B cell (primary cell): ENCODE measurements at regions not wholly inside any gene's neighbourhood (a gene's known extent, or its start where the extent isn't known, plus 50 kb on each side); places are given as distances from the start of the nearest gene placed in this dataset.

Source experiments
- ATAC-seq: fragments of 200-7000 bp; cut with Tn5 transposase; one replicate; pipeline ENCODE4 v1.10.0; 2021; ENCODE audit warnings: low read depth, mild to moderate bottlenecking, moderate number of reproducible peaks, moderate library complexity
- CTCF ChIA-PET: fragments of 350-600 bp; sonication (Branson Sonifier 250); formaldehyde crosslinking; loops from one replicate; lab custom pipeline; 2021; ENCODE audit warnings: antibody characterized with exemption, inconsistent platforms; lab: Charles Lee
- POLR2A ChIA-PET: fragments of 350-600 bp; sonication (Branson Sonifier 250); formaldehyde crosslinking; loops from one replicate; lab custom pipeline; 2021; ENCODE audit warnings: antibody characterized with exemption; lab: Charles Lee
- DNase-seq: peaks from one replicate; pipeline ENCODE4 v3.0.0; 2013
- H2AFZ ChIP-seq: 2 replicates; pipeline ENCODE4 v1.6.1; 2012; ENCODE audit warnings: mild to moderate bottlenecking, low read depth, low read length; ENCODE audit not compliant: insufficient read depth, poor library complexity, severe bottlenecking
- H3K27ac ChIP-seq, 2 donors: 1 replicate in 1 of 2; 2 replicates in 1 of 2; pipeline ENCODE4 v1.5.1; 2012 to 2013; ENCODE audit warnings: low read length in 2 of 2, mild to moderate bottlenecking in 2 of 2, moderate library complexity in 1 of 2
- H3K27me3 ChIP-seq, 4 experiments: fragments of 200-600 bp in 1 of 4; sonication (generic) in 1 of 4; replicated peaks in 1 of 4; 1 replicate in 2 of 4; 2 replicates in 2 of 4; pipeline versions ENCODE4 v1.6.1 to v1.7.0; 2013 to 2016; ENCODE audit warnings: low read length in 3 of 4, mild to moderate bottlenecking in 2 of 4, mixed read lengths in 1 of 4, moderate library complexity in 1 of 4; ENCODE audit not compliant: insufficient read depth in 4 of 4, control insufficient read depth in 3 of 4; ENCODE audit errors: control extremely low read depth in 1 of 4
- H3K36me3 ChIP-seq, 2 experiments: replicated peaks in 1 of 2; 1 replicate in 1 of 2; 2 replicates in 1 of 2; pipeline versions ENCODE4 v1.6.1 to v1.7.1; 2013; ENCODE audit warnings: low read length in 1 of 2; ENCODE audit not compliant: insufficient read depth in 2 of 2, control insufficient read depth in 1 of 2; ENCODE audit errors: control extremely low read depth in 1 of 2, extremely low read depth in 1 of 2
- H3K4me1 ChIP-seq, 2 donors: fragments of 200-600 bp in 1 of 2; sonication (generic) in 1 of 2; 1 replicate in 1 of 2; 2 replicates in 1 of 2; pipeline versions ENCODE4 v1.5.1 to v1.6.1; 2013 to 2017; ENCODE audit warnings: low read length in 2 of 2; ENCODE audit not compliant: control insufficient read depth in 2 of 2, insufficient read depth in 2 of 2
- H3K4me2 ChIP-seq: replicated peaks from 2 replicates; pipeline ENCODE3; 2012; ENCODE audit warnings: mild to moderate bottlenecking, low read depth, low read length; ENCODE audit not compliant: poor library complexity, severe bottlenecking
- H3K4me3 ChIP-seq, 5 experiments: fragments of 200-600 bp in 1 of 5; sonication (generic) in 1 of 5; 1 replicate in 3 of 5; 2 replicates in 2 of 5; pipeline versions ENCODE4 v1.5.1 to v1.7.0; 2011 to 2016; ENCODE audit warnings: low read length in 4 of 5, mild to moderate bottlenecking in 4 of 5, low read depth in 2 of 5, control low read depth in 1 of 5, moderate library complexity in 1 of 5; ENCODE audit not compliant: insufficient read depth in 1 of 5; ENCODE audit errors: control extremely low read depth in 1 of 5, extremely low read depth in 1 of 5
- H3K79me2 ChIP-seq: fragments of 200-600 bp; sonication (generic); one replicate; pipeline ENCODE4 v1.6.0; 2016; ENCODE audit warnings: low read length; ENCODE audit not compliant: control insufficient read depth, insufficient read depth
- H3K9ac ChIP-seq: fragments of 200-600 bp; sonication (generic); 2 replicates; pipeline ENCODE4 v1.6.1; 2017; ENCODE audit warnings: mild to moderate bottlenecking, low read length, moderate library complexity
- H3K9me3 ChIP-seq, 3 donors: one replicate each; pipeline versions ENCODE4 v1.6.1 to v1.7.1; 2013; ENCODE audit warnings: low read length in 2 of 3; ENCODE audit not compliant: control insufficient read depth in 2 of 3, insufficient read depth in 1 of 3; ENCODE audit errors: control extremely low read depth in 1 of 3
- H4K20me1 ChIP-seq: 2 replicates; pipeline ENCODE4 v1.6.0; 2012; ENCODE audit warnings: mild to moderate bottlenecking, low read length; ENCODE audit not compliant: insufficient read depth, control insufficient read depth, poor library complexity, severe bottlenecking
- H3K27ac Mint-ChIP-seq: one replicate; pipeline ENCODE4 v1.8.0; 2021; ENCODE audit warnings: mixed read lengths
- H3K27me3 Mint-ChIP-seq: one replicate; pipeline ENCODE4 v1.8.0; 2021; ENCODE audit warnings: mixed read lengths
- H3K4me1 Mint-ChIP-seq: one replicate; pipeline ENCODE4 v1.8.0; 2021; ENCODE audit warnings: mixed read lengths
- H3K4me3 Mint-ChIP-seq: one replicate; pipeline ENCODE4 v1.8.0; 2021; ENCODE audit warnings: mixed read lengths
- H3K9me3 Mint-ChIP-seq: one replicate; pipeline ENCODE4 v1.8.0; 2022; ENCODE audit warnings: mixed read lengths; ENCODE audit not compliant: insufficient read depth
- CTCF ChIP-seq: fragments of 200-600 bp; IDR thresholded peaks from one replicate; pipeline ENCODE4 v1.8.0; 2022; ENCODE audit warnings: antibody characterized with exemption, mild to moderate bottlenecking
- EZH2 ChIP-seq: IDR thresholded peaks from 2 replicates; pipeline ENCODE4 v1.6.1; 2012; ENCODE audit warnings: borderline replicate concordance, low read depth, mild to moderate bottlenecking, moderate library complexity, low read length; ENCODE audit not compliant: insufficient read depth, poor library complexity, severe bottlenecking
- WGBS: methylation state at CpG from one replicate; pipeline ENCODE4 v1.1.5; 2013; ENCODE audit warnings: missing lambda C conversion rate; ENCODE audit not compliant: insufficient coverage; 5-methylcytosine and 5-hydroxymethylcytosine counted together
- intact Hi-C: fragments of 100-400 bp; cut with micrococcal nuclease; formaldehyde crosslinking; loops from one replicate; pipeline ENCODE4 v1.10.0; 2022

GRCh38 chr16:79360267-79360666 is 240.3 kb downstream of the MAF start:
- Histone ChIP-seq H3K36me3 (no peaks in the 10 kb centered on the region), H3K4me1 (no peaks in the 10 kb centered on the region), H2AFZ (no peak overlapping the region), H3K4me3 (no peak overlapping the region), H3K9me3 (no peaks in the 10 kb centered on the region), H3K27me3 (peaks cover 0 to 11% (median 1%) of the 10 kb centered on the region in 4 experiments), H3K4me2 (no peak overlapping the region), H3K79me2 (no peaks in the 10 kb centered on the region), H4K20me1 (no peaks in the 10 kb centered on the region), H3K9ac (no peak overlapping the region), H3K27ac (no peak overlapping the region)
- DNase-seq: no peak
- Mint-ChIP-seq H3K27me3 (peaks cover 24% of the 10 kb centered on the region), H3K27ac (no peak overlapping the region), H3K4me3 (no peak overlapping the region), H3K4me1 (no peaks in the 10 kb centered on the region), H3K9me3 (no peaks in the 10 kb centered on the region)
- no peak for ATAC-seq
- CTCF ChIA-PET: no interaction called here
- WGBS: 57% methylated on average over 1 of the region's 2 CpGs
- POLR2A ChIA-PET: no interaction called here
- no peak for TF ChIP-seq CTCF
- no peak for TF ChIP-seq EZH2
- intact Hi-C loops: no loop called here

- WGBS: 78% methylated on average over 3 of the region's 4 CpGs
- Histone ChIP-seq H2AFZ (no peak overlapping the region), H4K20me1 (no peaks in the 10 kb centered on the region), H3K9me3 (no peaks in the 10 kb centered on the region), H3K79me2 (no peaks in the 10 kb centered on the region), H3K4me3 (no peak overlapping the region), H3K9ac (no peak overlapping the region), H3K4me1 (no peaks in the 10 kb centered on the region), H3K27ac (no peak overlapping the region), H3K27me3 (peaks cover 0 to 11% (median 1%) of the 10 kb centered on the region in 4 experiments), H3K36me3 (no peaks in the 10 kb centered on the region), H3K4me2 (no peak overlapping the region)
- Mint-ChIP-seq H3K27ac (no peak overlapping the region), H3K9me3 (no peaks in the 10 kb centered on the region), H3K4me1 (no peaks in the 10 kb centered on the region), H3K4me3 (no peak overlapping the region), H3K27me3 (peaks cover 33% of the 10 kb centered on the region)
- TF ChIP-seq CTCF (no peak), EZH2 (no peak)
- ChIA-PET POLR2A (no interaction called here), CTCF (no interaction called here)
- ATAC-seq (no peak), DNase-seq (no peak)
- intact Hi-C loops: no loop called here
Observed at GRCh38 chr16:79359082-79359481, 241.5 kb downstream of the MAF start.
